ENCODE measurements at regions not wholly inside any gene's neighbourhood (a gene's known extent, or its start where the extent isn't known, plus 50 kb on each side); places are given as distances from the start of the nearest gene placed in this dataset.

- no peak for DNase-seq
Observed at GRCh38 chr22:27561286-27561904, 240.2 kb downstream of the MN1 start.

GRCh38 chr22:27564806-27565205 is 236.8 kb downstream of the MN1 start:
- no peak for DNase-seq

- no peak for DNase-seq
Observed at GRCh38 chr22:27566602-27567001, 235.0 kb downstream of the MN1 start.

- DNase-seq = no peak
Observed at GRCh38 chr22:27568265-27568664, 233.3 kb downstream of the MN1 start.

GRCh38 chr22:27571463-27572277 is 229.9 kb downstream of the MN1 start:
- DNase-seq = no peak

GRCh38 chr22:27572278-27572666 is 229.3 kb downstream of the MN1 start:
- DNase-seq = no peak

- no peak for DNase-seq
Observed at GRCh38 chr22:27573280-27574001, 228.1 kb downstream of the MN1 start.

- no peak for DNase-seq
Observed at GRCh38 chr22:27574002-27574366, 227.6 kb downstream of the MN1 start.

- DNase-seq = no peak
Observed at GRCh38 chr22:27574651-27575050, 226.9 kb downstream of the MN1 start.

GRCh38 chr22:27575348-27575747 is 226.2 kb downstream of the MN1 start:
- no peak for DNase-seq

- no peak for DNase-seq
Observed at GRCh38 chr22:27576413-27576812, 225.1 kb downstream of the MN1 start.

- DNase-seq = no peak
Observed at GRCh38 chr22:27576815-27577573, 224.6 kb downstream of the MN1 start.

- no peak for DNase-seq
Observed at GRCh38 chr22:27577574-27577969, 224.0 kb downstream of the MN1 start.

GRCh38 chr22:27578937-27579617 is 222.5 kb downstream of the MN1 start:
- DNase-seq = no peak

GRCh38 chr22:27580311-27580897 is 221.2 kb downstream of the MN1 start:
- no peak for DNase-seq

- DNase-seq = no peak
Observed at GRCh38 chr22:27581236-27581635, 220.3 kb downstream of the MN1 start.

- no peak for DNase-seq
Observed at GRCh38 chr22:27581688-27582087, 219.9 kb downstream of the MN1 start.

GRCh38 chr22:27583856-27584255 is 217.7 kb downstream of the MN1 start:
- no peak for DNase-seq

- DNase-seq = no peak
Observed at GRCh38 chr22:27585141-27585540, 216.4 kb downstream of the MN1 start.

GRCh38 chr22:27588268-27588667 is 213.3 kb downstream of the MN1 start:
- no peak for DNase-seq

- no peak for DNase-seq
Observed at GRCh38 chr22:27588915-27589314, 212.6 kb downstream of the MN1 start.

GRCh38 chr22:27591060-27591459 is 210.5 kb downstream of the MN1 start:
- DNase-seq = no peak
